Endodermal cell (in vitro differentiated cells): ENCODE measurements at regions not wholly inside any gene's neighbourhood (a gene's known extent, or its start where the extent isn't known, plus 50 kb on each side); places are given as distances from the start of the nearest gene placed in this dataset.

Experiments
- DNase-seq: peaks from one replicate; pipeline ENCODE4 v3.0.0-alpha.2; 2017
- H3K27ac ChIP-seq: 2 replicates; pipeline ENCODE4 v1.5.1; 2013; ENCODE audit warnings: mild to moderate bottlenecking, low read depth, low read length, moderate library complexity
- H3K27me3 ChIP-seq: 2 replicates; pipeline ENCODE4 v1.6.1; 2013; ENCODE audit warnings: mild to moderate bottlenecking, low read length, moderate library complexity; ENCODE audit not compliant: insufficient read depth, control insufficient read depth, poor library complexity, severe bottlenecking
- H3K36me3 ChIP-seq: 2 replicates; pipeline ENCODE4 v1.7.0; 2013; ENCODE audit warnings: mild to moderate bottlenecking, low read length, moderate library complexity; ENCODE audit not compliant: control insufficient read depth, insufficient read depth
- H3K4me1 ChIP-seq: one replicate; pipeline ENCODE4 v1.7.0; 2013; ENCODE audit warnings: low read length; ENCODE audit not compliant: control insufficient read depth, insufficient read depth
- H3K4me3 ChIP-seq: 2 replicates; pipeline ENCODE4 v1.5.1; 2013; ENCODE audit warnings: mild to moderate bottlenecking, low read length, moderate library complexity
- H3K9ac ChIP-seq: 2 replicates; pipeline ENCODE4 v1.6.1; 2013; ENCODE audit warnings: mild to moderate bottlenecking, low read length, moderate library complexity; ENCODE audit not compliant: poor library complexity, severe bottlenecking; ENCODE audit errors: extremely low read depth
- H3K9me3 ChIP-seq: 2 replicates; pipeline ENCODE4 v1.6.1; 2013; ENCODE audit warnings: mild to moderate bottlenecking, low read length, moderate library complexity; ENCODE audit not compliant: control insufficient read depth
- H3K27ac Mint-ChIP-seq: 2 replicates; pipeline ENCODE4 v1.8.0; 2020; ENCODE audit warnings: mixed read lengths
- H3K27me3 Mint-ChIP-seq: 2 replicates; pipeline ENCODE4 v1.8.0; 2021; ENCODE audit warnings: mild to moderate bottlenecking, mixed read lengths; ENCODE audit not compliant: insufficient read depth
- H3K36me3 Mint-ChIP-seq: 2 replicates; pipeline ENCODE4 v1.8.0; 2020; ENCODE audit warnings: low read depth, mixed read lengths
- H3K4me1 Mint-ChIP-seq: 2 replicates; pipeline ENCODE4 v1.8.0; 2020; ENCODE audit warnings: mixed read lengths
- H3K4me3 Mint-ChIP-seq: 2 replicates; pipeline ENCODE4 v1.8.0; 2020; ENCODE audit warnings: mild to moderate bottlenecking, moderate library complexity, mixed read lengths
- H3K9me3 Mint-ChIP-seq: 2 replicates; pipeline ENCODE4 v1.8.0; 2020; ENCODE audit warnings: mild to moderate bottlenecking, mixed read lengths
- WGBS, 2 experiments: methylation state at CpG; one replicate each; pipeline versions ENCODE4 v1.1.5 to v1.1.7; 2013; ENCODE audit warnings: missing lambda C conversion rate in 2 of 2, mixed read lengths in 1 of 2; ENCODE audit not compliant: insufficient coverage in 1 of 2, insufficient read length in 1 of 2; 5-methylcytosine and 5-hydroxymethylcytosine counted together
- TF ChIP-seq, protein P1 (sequence below): fragments of 200-600 bp; sonication (generic); conservative IDR thresholded peaks from 2 replicates; pipeline ENCODE4 v1.5.0; 2021; ENCODE audit warnings: antibody characterized with exemption, mild to moderate bottlenecking

DNA sequence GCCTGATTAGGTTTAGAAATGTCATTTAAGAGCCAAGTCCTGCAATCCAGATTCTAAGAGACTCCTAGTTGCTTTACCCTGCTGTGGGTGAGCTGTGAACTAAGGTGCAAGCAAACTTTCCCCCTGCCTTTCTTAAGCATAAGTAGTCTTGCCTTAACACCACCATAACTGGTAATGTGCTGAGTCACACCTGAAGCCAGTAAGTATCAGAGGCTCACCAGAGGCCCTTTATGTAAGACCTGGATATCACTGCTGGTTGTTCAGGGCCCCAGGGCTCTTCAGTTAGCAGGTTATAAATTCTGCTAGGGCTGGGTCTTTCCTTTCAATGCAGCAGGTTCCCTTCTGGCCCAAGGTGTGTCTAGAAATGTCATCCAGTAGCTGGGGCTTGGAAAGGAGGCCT lies 509.9 kb downstream of the VGLL3 start:
- H3K9ac ChIP-seq: no peak overlapping the region
- Mint-ChIP-seq H3K4me3 (no peak overlapping the region), H3K9me3 (peaks cover 4% of the 10 kb centered on the region), H3K27me3 (no peaks in the 10 kb centered on the region), H3K4me1 (no peaks in the 10 kb centered on the region), H3K27ac (peak overlapping the region; percentile 74), H3K36me3 (no peaks in the 10 kb centered on the region)
- no peak overlapping the region for H3K4me3 ChIP-seq
- peaks cover 3% of the 10 kb centered on the region for H3K4me1 ChIP-seq
- no peaks in the 10 kb centered on the region for H3K9me3 ChIP-seq
- TF ChIP-seq, protein P1, sequence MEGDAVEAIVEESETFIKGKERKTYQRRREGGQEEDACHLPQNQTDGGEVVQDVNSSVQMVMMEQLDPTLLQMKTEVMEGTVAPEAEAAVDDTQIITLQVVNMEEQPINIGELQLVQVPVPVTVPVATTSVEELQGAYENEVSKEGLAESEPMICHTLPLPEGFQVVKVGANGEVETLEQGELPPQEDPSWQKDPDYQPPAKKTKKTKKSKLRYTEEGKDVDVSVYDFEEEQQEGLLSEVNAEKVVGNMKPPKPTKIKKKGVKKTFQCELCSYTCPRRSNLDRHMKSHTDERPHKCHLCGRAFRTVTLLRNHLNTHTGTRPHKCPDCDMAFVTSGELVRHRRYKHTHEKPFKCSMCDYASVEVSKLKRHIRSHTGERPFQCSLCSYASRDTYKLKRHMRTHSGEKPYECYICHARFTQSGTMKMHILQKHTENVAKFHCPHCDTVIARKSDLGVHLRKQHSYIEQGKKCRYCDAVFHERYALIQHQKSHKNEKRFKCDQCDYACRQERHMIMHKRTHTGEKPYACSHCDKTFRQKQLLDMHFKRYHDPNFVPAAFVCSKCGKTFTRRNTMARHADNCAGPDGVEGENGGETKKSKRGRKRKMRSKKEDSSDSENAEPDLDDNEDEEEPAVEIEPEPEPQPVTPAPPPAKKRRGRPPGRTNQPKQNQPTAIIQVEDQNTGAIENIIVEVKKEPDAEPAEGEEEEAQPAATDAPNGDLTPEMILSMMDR: no peak
- no peaks in the 10 kb centered on the region for H3K36me3 ChIP-seq
- no peaks in the 10 kb centered on the region for H3K27me3 ChIP-seq
- H3K27ac ChIP-seq: no peak overlapping the region
- DNase-seq: no peak

GRCh38 chr3:86464180-86464579 lies 526.8 kb downstream of the VGLL3 start:
- H3K9me3 Mint-ChIP-seq: no peaks in the 10 kb centered on the region
- Histone ChIP-seq H3K9me3 (no peaks in the 10 kb centered on the region), H3K9ac (no peak overlapping the region), H3K36me3 (no peaks in the 10 kb centered on the region), H3K27me3 (no peaks in the 10 kb centered on the region), H3K27ac (no peak overlapping the region), H3K4me1 (no peaks in the 10 kb centered on the region), H3K4me3 (no peak overlapping the region)
- H3K4me1 Mint-ChIP-seq: no peaks in the 10 kb centered on the region
- no peak for DNase-seq
- H3K36me3 Mint-ChIP-seq: no peaks in the 10 kb centered on the region
- H3K27me3 Mint-ChIP-seq: no peaks in the 10 kb centered on the region
- H3K27ac Mint-ChIP-seq: no peak overlapping the region
- no peak overlapping the region for H3K4me3 Mint-ChIP-seq
- TF ChIP-seq, protein P1: no peak

- Histone ChIP-seq H3K9me3 (no peaks in the 10 kb centered on the region), H3K4me3 (no peak overlapping the region), H3K36me3 (no peaks in the 10 kb centered on the region), H3K4me1 (no peaks in the 10 kb centered on the region), H3K27me3 (no peaks in the 10 kb centered on the region), H3K27ac (no peak overlapping the region), H3K9ac (no peak overlapping the region)
- TF ChIP-seq, protein P1: no peak
- whole genome bisulfite sequencing, 2 experiments: 88 to 100% methylated on average over 1 to 3 of the region's 3 CpGs
- Mint-ChIP-seq H3K4me1 (no peaks in the 10 kb centered on the region), H3K27ac (no peak overlapping the region), H3K27me3 (no peaks in the 10 kb centered on the region), H3K36me3 (no peaks in the 10 kb centered on the region), H3K4me3 (no peak overlapping the region), H3K9me3 (no peaks in the 10 kb centered on the region)
- DNase-seq: peak; percentile 46
These were observed 539.2 kb downstream of the VGLL3 start for GRCh38 chr3:86451749-86452148.
